Ovary (tissue), 7 donors: ENCODE measurements at regions not wholly inside any gene's neighbourhood (a gene's known extent, or its start where the extent isn't known, plus 50 kb on each side); places are given as distances from the start of the nearest gene placed in this dataset.

ENCODE experiments used
- DNase-seq, 5 donors: peaks; one replicate each; pipeline ENCODE4 v3.0.0-alpha.2; 2019 to 2020
- H3K27ac ChIP-seq, 2 donors: fragments of 200-600 bp; one replicate each; pipeline versions ENCODE4 v1.5.1 to v1.8.0; 2019 to 2022
- H3K27me3 ChIP-seq: fragments of 200-600 bp; one replicate; pipeline ENCODE4 v1.8.0; 2022
- H3K36me3 ChIP-seq: fragments of 200-600 bp; sonication (generic); one replicate; pipeline ENCODE4 v1.5.1; 2019
- H3K4me1 ChIP-seq: one replicate; pipeline ENCODE4 v1.8.1; 2013; ENCODE audit warnings: mild to moderate bottlenecking, moderate library complexity; ENCODE audit not compliant: insufficient read depth
- H3K4me3 ChIP-seq: fragments of 200-600 bp; sonication (generic); one replicate; pipeline ENCODE4 v1.5.1; 2017
- H3K9me3 ChIP-seq, 2 donors: fragments of 200-600 bp in 1 of 2; sonication (generic) in 1 of 2; one replicate each; pipeline versions ENCODE4 v1.5.1 to v1.8.1; 2013 to 2019; ENCODE audit warnings: mild to moderate bottlenecking in 1 of 2, moderate library complexity in 1 of 2
- CTCF ChIP-seq, 3 donors: fragments of 450-650 bp in 2 of 3; fragments of 200-600 bp in 1 of 3; IDR thresholded peaks; one replicate each; pipeline versions ENCODE4 v1.5.1 to v1.8.0; 2016 to 2022; ENCODE audit warnings: antibody characterized with exemption in 3 of 3, mild to moderate bottlenecking in 1 of 3
- EP300 ChIP-seq: sonication (generic); formaldehyde crosslinking; IDR thresholded peaks from one replicate; pipeline ENCODE4 v1.6.1; 2017; ENCODE audit warnings: antibody characterized with exemption
- POLR2A ChIP-seq: fragments of 450-650 bp; IDR thresholded peaks from one replicate; pipeline ENCODE4 v1.6.1; 2017; ENCODE audit warnings: antibody characterized with exemption, mild to moderate bottlenecking, moderate library complexity
- WGBS, 3 donors: extraction: QIAGEN DNeasy Blood & Tissue Kit in 1 of 3; methylation state at CpG; one replicate each; pipeline versions ENCODE4 v1.1.5 to v1.1.7; 2013 to 2017; 5-methylcytosine and 5-hydroxymethylcytosine counted together
- intact Hi-C, 4 donors: fragments of 100-400 bp; cut with DNase I; formaldehyde crosslinking; loops; one replicate each; pipeline versions ENCODE4 v1.11.0 to v1.15.1; 2022 to 2023
- donor health status: DM: no; HTN: no; CAD: no; lungs with moderate emphysema.
- donor health status: DM: no; HTN: no; CAD: no.
- donor health status: Bipolar disorder and iron deficiency.
- donor health status: DM: no; HTN: no; CAD: no.
- donor health status: DM: yes; HTN: yes; CAD: no.

- intact Hi-C loops: no loop called here
Measured at GRCh38 chr9:90124961-90125360, 517.7 kb downstream of the DIRAS2 start.

GRCh38 chr9:90127923-90128322, 514.7 kb downstream of the DIRAS2 start:
- WGBS, 3 donors: 89 to 91% (median 90%) methylated on average over 5 of the region's 5 CpGs
- intact Hi-C loops: no loop called here
- Histone ChIP-seq H3K9me3 (no peaks in the 10 kb centered on the region), H3K27me3 (no peaks in the 10 kb centered on the region), H3K4me1 (no peaks in the 10 kb centered on the region), H3K27ac (no peak overlapping the region), H3K36me3 (no peaks in the 10 kb centered on the region), H3K4me3 (no peak overlapping the region)
- DNase-seq: no peak
- no peak for TF ChIP-seq POLR2A
- TF ChIP-seq EP300: no peak
- no peak for TF ChIP-seq CTCF (IDR thresholded peaks at IDR 0.05)

More at GRCh38 chr9:90124961-90125360, 517.7 kb downstream of the DIRAS2 start:
- Histone ChIP-seq H3K9me3 (no peaks in the 10 kb centered on the region), H3K4me1 (no peaks in the 10 kb centered on the region), H3K27me3 (no peaks in the 10 kb centered on the region), H3K27ac (no peak overlapping the region), H3K36me3 (no peaks in the 10 kb centered on the region), H3K4me3 (no peak overlapping the region)
- TF ChIP-seq EP300 (no peak), CTCF (IDR thresholded peaks at IDR 0.05) (no peak), POLR2A (no peak)
- 16 to 36% (median 30%) methylated on average over 1 of the region's 1 CpG for WGBS, 3 donors
- no peak for DNase-seq

- no peak for TF ChIP-seq POLR2A
- no peaks in the 10 kb centered on the region for H3K27me3 ChIP-seq
- H3K27ac ChIP-seq: no peak overlapping the region
- no peaks in the 10 kb centered on the region for H3K36me3 ChIP-seq
- intact Hi-C loops: no loop called here
- H3K4me3 ChIP-seq: no peak overlapping the region
- H3K9me3 ChIP-seq: no peaks in the 10 kb centered on the region
- DNase-seq: no peak
- 56 to 71% (median 67%) methylated on average over 7 of the region's 7 CpGs for WGBS, 3 donors
- no peaks in the 10 kb centered on the region for H3K4me1 ChIP-seq
Measured at GRCh38 chr9:90128587-90129190, 513.9 kb downstream of the DIRAS2 start.

GRCh38 chr9:90129446-90129845, 513.2 kb downstream of the DIRAS2 start:
- Histone ChIP-seq H3K4me1 (no peaks in the 10 kb centered on the region), H3K4me3 (no peak overlapping the region), H3K9me3 (no peaks in the 10 kb centered on the region), H3K36me3 (no peaks in the 10 kb centered on the region), H3K27ac (no peak overlapping the region), H3K27me3 (no peaks in the 10 kb centered on the region)
- intact Hi-C loops: no loop called here
- WGBS, 3 donors: 88 to 89% (median 89%) methylated on average over 4 of the region's 4 CpGs
- no peak for DNase-seq
- TF ChIP-seq CTCF (IDR thresholded peaks at IDR 0.05): no peak
- TF ChIP-seq POLR2A: no peak
- no peak for TF ChIP-seq EP300

GRCh38 chr9:90131568-90131967, 511.1 kb downstream of the DIRAS2 start:
- no peak for DNase-seq
- no peak overlapping the region for H3K27ac ChIP-seq
- H3K27me3 ChIP-seq: no peaks in the 10 kb centered on the region
- H3K9me3 ChIP-seq: no peaks in the 10 kb centered on the region
- WGBS, 3 donors: 82 to 84% (median 83%) methylated on average over 7 of the region's 7 CpGs
- no peaks in the 10 kb centered on the region for H3K4me1 ChIP-seq
- TF ChIP-seq POLR2A (no peak), CTCF (IDR thresholded peaks at IDR 0.05) (no peak), EP300 (no peak)
- H3K36me3 ChIP-seq: no peaks in the 10 kb centered on the region
- H3K4me3 ChIP-seq: no peak overlapping the region
- intact Hi-C loops: no loop called here
